WTC11 (cell line): ENCODE measurements at regions not wholly inside any gene's neighbourhood (a gene's known extent, or its start where the extent isn't known, plus 50 kb on each side); places are given as distances from the start of the nearest gene placed in this dataset.

Source experiments
- AR ChIP-seq: fragments of 250-450 bp; sonication (Bioruptor Pico); IDR thresholded peaks from 2 replicates; pipeline ENCODE4 v1.9.0; 2021; ENCODE audit warnings: mild to moderate bottlenecking
- ATF6 ChIP-seq: sonication (generic); formaldehyde crosslinking; IDR thresholded peaks from 2 replicates; pipeline ENCODE4 v1.8.1; 2023; ENCODE audit warnings: mild to moderate bottlenecking, missing genetic modification reagents
- CTCF ChIP-seq: fragments of 200-600 bp; IDR thresholded peaks from 2 replicates; pipeline ENCODE4 v1.8.0; 2022; ENCODE audit warnings: antibody characterized with exemption
- ESRRA ChIP-seq: sonication (generic); formaldehyde crosslinking; IDR thresholded peaks from 2 replicates; pipeline ENCODE4 v1.8.1; 2022; ENCODE audit warnings: mild to moderate bottlenecking, missing genetic modification reagents, borderline replicate concordance
- FOXP4 ChIP-seq: sonication (generic); formaldehyde crosslinking; IDR thresholded peaks from 2 replicates; pipeline ENCODE4 v1.8.0; 2022; ENCODE audit warnings: mild to moderate bottlenecking, missing genetic modification reagents
- GTF2I ChIP-seq: fragments of 250-450 bp; sonication (Bioruptor Pico); conservative IDR thresholded peaks from 2 replicates; pipeline ENCODE4 v1.4.0; 2021; ENCODE audit warnings: mild to moderate bottlenecking
- JUN ChIP-seq: sonication (generic); formaldehyde crosslinking; IDR thresholded peaks from 2 replicates; pipeline ENCODE4 v1.8.0; 2023; ENCODE audit warnings: mild to moderate bottlenecking, missing genetic modification reagents
- NR3C1 ChIP-seq: sonication (generic); formaldehyde crosslinking; conservative IDR thresholded peaks from 2 replicates; pipeline ENCODE4 v1.8.1; 2023; ENCODE audit warnings: low read depth, mild to moderate bottlenecking, missing genetic modification reagents
- PRDM15 ChIP-seq: sonication (generic); formaldehyde crosslinking; IDR thresholded peaks from 2 replicates; pipeline ENCODE4 v1.8.0; 2022; ENCODE audit warnings: missing genetic modification reagents
- TCF7 ChIP-seq: sonication (generic); formaldehyde crosslinking; IDR thresholded peaks from 2 replicates; pipeline ENCODE4 v1.8.0; 2022; ENCODE audit warnings: mild to moderate bottlenecking, low read depth, missing genetic modification reagents, moderate library complexity
- ZNF219 ChIP-seq: sonication (generic); formaldehyde crosslinking; IDR thresholded peaks from 2 replicates; pipeline ENCODE4 v1.8.0; 2023; ENCODE audit warnings: missing genetic modification reagents, mild to moderate bottlenecking, borderline replicate concordance

- TF ChIP-seq CTCF (no peak), FOXP4 (CRISPR knock-in tag) (no peak), ZNF219 (no peak), ATF6 (CRISPR knock-in tag) (no peak), ESRRA (no peak), AR (CRISPR knock-in tag) (no peak), PRDM15 (CRISPR knock-in tag) (no peak), JUN (CRISPR knock-in tag) (no peak), TCF7 (CRISPR knock-in tag) (no peak), NR3C1 (CRISPR knock-in tag) (no peak), GTF2I (no peak)
Observed at GRCh38 chr7:35491233-35491632, 203.7 kb downstream of the HERPUD2 start.
